ENCODE measurements at regions not wholly inside any gene's neighbourhood (a gene's known extent, or its start where the extent isn't known, plus 50 kb on each side); places are given as distances from the start of the nearest gene placed in this dataset.

GRCh38 chr10:43000651-43001426 is 76.0 kb upstream of the RET start:
- DNase-seq (ENCODE audit: low read depth in 2 of 2): no peak

DNA sequence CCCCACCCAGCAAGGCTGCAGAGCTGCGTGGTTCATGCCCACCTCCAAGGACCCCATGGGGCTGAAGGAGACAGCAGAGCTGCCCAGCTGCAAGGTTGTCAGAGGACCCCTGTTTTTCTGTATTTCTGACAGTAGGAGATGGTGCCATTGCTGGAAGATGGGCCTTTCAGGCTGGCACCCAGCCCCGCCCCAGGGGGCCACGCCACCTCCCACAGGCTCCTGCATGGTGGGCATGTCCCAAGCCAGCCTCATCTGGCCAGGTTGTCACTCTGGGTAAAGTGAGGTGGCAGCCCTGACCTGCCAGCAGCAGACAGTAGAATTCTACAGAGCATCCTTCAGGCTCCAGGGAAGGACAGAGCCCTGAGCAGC is 75.5 kb upstream of the RET start:
- no peak for DNase-seq (ENCODE audit: low read depth in 2 of 2)

GRCh38 chr10:43002596-43002995 is 74.3 kb upstream of the RET start:
- DNase-seq (ENCODE audit: low read depth in 2 of 2): no peak

DNA sequence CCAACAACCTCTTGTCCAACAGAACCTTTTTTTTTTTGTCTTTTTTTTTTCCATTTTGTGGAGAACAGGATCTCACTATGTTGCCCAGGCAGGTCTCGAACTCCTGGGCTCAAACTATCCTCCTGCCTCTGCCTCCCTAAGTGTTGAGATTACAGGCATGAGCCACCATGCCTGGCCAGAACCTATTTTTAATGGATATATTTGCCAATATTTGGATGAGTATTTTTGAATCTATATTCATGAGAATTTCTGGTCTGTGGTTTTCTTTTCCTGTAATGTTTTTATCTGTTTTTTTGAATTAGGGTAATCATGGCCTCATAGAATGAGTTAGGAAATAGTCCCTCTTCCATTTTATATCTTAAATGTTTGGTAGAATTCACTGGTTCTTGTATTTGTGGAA is 70.4 kb upstream of the RET start:
- no peak for DNase-seq (ENCODE audit: low read depth in 2 of 2)

DNA sequence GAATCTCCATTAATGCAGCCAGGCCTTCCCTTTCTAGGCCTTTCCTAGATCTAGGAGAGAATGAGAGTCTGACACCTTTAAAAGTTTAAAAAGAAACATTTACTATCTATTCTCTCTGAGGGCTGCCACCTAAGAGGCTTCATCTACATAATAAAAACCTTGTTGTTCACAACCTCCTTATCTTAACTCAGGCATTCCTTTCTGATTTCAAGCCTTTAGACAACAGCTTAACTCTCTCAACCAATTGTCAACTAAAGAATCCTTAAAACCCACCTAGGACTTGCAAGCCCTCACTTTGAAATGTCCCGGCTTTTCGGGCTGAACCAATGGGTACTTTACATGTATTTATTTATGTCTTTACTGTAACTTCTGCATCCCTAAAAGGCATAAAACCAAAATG is 64.3 kb upstream of the RET start:
- no peak for DNase-seq (ENCODE audit: low read depth in 2 of 2)

DNA sequence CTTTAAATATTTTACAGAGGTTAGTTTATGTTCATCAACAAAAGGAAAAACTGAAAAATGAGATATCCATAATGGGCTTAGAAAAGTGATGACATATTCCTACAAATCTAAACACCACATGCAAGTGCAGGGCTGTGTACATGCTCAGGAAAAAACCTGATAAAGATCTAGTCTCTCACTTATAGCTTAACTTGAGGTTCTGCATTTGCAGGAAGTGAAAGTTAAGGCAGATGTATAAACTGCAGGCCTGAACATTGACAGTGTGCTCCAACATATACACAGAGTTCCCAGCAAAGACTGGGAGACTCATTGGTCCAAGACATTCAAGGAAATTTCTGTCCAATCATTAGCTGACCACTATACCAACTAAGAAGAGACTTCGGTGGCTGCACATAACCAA is 63.8 kb upstream of the RET start:
- DNase-seq (ENCODE audit: low read depth in 2 of 2): no peak

DNA sequence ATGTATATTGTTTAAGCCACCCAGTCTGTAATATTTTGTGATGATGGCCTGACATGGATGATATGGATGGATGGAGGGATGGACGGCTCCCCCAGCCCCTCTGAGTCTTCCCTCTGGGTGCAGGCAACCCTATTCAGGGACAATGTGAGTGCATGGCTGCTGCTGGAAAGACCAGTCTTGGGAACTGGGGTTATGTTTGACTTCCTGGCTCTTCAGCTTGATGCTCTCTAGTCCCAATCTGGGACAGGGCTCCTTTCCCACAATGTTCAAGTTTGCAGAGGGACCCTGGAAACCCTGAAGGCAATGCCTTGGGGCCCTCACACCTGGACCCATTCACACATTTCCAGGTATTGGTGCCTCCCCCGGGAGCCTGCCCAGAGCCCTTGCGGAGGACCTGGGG is 52.3 kb upstream of the RET start:
- DNase-seq (ENCODE audit: low read depth in 2 of 2): no peak

GRCh38 chr10:43024942-43025700 is 51.7 kb upstream of the RET start:
- no peak for DNase-seq (ENCODE audit: low read depth in 2 of 2)

- no peak for DNase-seq (ENCODE audit: low read depth in 2 of 2)
Measured at GRCh38 chr10:43026039-43026973, 50.6 kb upstream of the RET start.
